ENCODE measurements at regions not wholly inside any gene's neighbourhood (a gene's known extent, or its start where the extent isn't known, plus 50 kb on each side); places are given as distances from the start of the nearest gene placed in this dataset.

GRCh38 chr7:115153176-115153575 is 231.3 kb downstream of the MDFIC start:
- Histone ChIP-seq H3K9me3 (ENCODE audit: control insufficient read depth, insufficient read depth, low read length) (no peaks in the 10 kb centered on the region), H3K4me1 (ENCODE audit: control insufficient read depth, insufficient read depth, low read length) (no peaks in the 10 kb centered on the region), H3K27me3 (ENCODE audit: control insufficient read depth, insufficient read depth, low read length) (no peaks in the 10 kb centered on the region), H3K9ac (ENCODE audit: low read depth, low read length) (no peak overlapping the region), H3K4me3 (ENCODE audit: low read depth, low read length) (no peak overlapping the region), H3K36me3 (ENCODE audit: control insufficient read depth, insufficient read depth, low read length) (no peaks in the 10 kb centered on the region)

DNA sequence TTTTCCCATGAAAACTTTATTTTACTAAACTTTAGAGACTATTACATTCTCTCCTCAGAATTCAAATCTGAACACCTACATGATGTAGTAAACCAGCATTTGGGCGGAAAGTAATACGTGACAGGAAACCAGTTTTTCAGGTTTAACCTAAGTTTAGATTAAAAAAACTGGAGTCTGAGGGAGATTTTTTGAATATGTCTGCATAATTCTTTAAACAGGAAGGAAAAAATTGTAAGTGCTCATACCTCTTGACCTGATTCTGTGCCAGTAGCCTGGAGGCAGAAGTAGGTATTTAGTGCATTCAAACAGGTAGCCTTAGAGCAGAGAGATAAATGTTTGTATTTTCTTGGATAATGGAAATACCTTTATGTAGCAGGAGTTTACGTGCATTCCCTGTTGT is 224.3 kb downstream of the MDFIC start:
- H3K4me3 ChIP-seq (ENCODE audit: low read depth, low read length), result no peak overlapping the region
- H3K27me3 ChIP-seq (ENCODE audit: control insufficient read depth, insufficient read depth, low read length), result no peaks in the 10 kb centered on the region
- H3K9me3 ChIP-seq (ENCODE audit: control insufficient read depth, insufficient read depth, low read length), result no peaks in the 10 kb centered on the region
- H3K4me1 ChIP-seq (ENCODE audit: control insufficient read depth, insufficient read depth, low read length), result no peaks in the 10 kb centered on the region
- no peak overlapping the region for H3K9ac ChIP-seq (ENCODE audit: low read depth, low read length)
- no peaks in the 10 kb centered on the region for H3K36me3 ChIP-seq (ENCODE audit: control insufficient read depth, insufficient read depth, low read length)

DNA sequence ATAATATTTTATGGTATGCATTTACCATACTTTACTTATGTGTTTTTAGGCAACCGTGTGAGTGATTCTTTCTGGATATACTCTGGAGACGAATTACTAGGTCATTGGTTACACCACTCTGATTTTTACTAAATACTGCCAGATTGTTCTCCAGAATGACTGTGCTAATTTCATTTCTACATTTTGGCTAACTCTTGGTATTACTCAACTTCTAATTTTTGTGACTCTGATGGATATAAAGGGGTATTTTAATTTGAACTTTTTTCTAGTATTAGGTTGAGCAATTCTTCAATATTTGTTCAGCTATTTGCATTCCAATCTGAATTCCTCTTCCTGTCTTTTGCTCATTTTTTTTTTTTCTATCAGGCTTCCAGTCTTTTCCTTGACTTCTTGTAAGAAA is 223.6 kb downstream of the MDFIC start:
- Histone ChIP-seq H3K9ac (ENCODE audit: low read depth, low read length) (no peak overlapping the region), H3K27me3 (ENCODE audit: control insufficient read depth, insufficient read depth, low read length) (no peaks in the 10 kb centered on the region), H3K9me3 (ENCODE audit: control insufficient read depth, insufficient read depth, low read length) (no peaks in the 10 kb centered on the region), H3K4me1 (ENCODE audit: control insufficient read depth, insufficient read depth, low read length) (no peaks in the 10 kb centered on the region), H3K36me3 (ENCODE audit: control insufficient read depth, insufficient read depth, low read length) (no peaks in the 10 kb centered on the region), H3K4me3 (ENCODE audit: low read depth, low read length) (no peak overlapping the region)

GRCh38 chr7:115137816-115138215 is 215.9 kb downstream of the MDFIC start:
- H3K27me3 ChIP-seq (ENCODE audit: control insufficient read depth, insufficient read depth, low read length), result no peaks in the 10 kb centered on the region

DNA sequence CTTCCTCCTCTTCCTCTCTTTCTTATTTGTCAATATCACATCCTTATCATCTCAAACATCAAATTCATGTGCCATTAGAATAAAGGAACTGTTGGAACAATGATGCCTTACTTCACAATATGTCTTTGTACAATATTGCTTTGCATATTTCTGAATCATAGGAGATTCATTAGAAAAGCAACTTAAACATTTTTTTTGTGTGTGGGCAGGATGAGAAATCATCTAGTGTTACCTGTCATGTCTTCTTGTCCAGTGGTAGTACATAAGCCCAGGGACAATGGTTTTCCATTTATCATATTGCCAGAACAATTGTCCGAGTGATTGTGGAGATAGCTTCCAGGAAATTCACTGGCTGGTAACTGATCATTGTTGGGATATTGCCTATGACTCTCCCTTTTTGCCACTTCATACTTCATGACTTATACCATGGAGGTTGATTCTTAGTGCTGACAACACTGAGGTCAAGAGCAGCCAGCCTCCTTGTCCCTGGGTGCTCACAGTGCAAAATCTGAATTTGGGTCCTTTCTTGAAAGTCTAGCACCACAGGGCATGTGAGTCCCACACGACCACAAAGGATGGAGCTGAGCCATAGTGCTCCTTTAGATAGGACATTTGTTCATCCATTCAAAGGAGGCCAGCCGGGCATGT is 215.0 kb downstream of the MDFIC start:
- Histone ChIP-seq H3K9ac (ENCODE audit: low read depth, low read length) (no peak overlapping the region), H3K4me1 (ENCODE audit: control insufficient read depth, insufficient read depth, low read length) (no peaks in the 10 kb centered on the region), H3K27me3 (ENCODE audit: control insufficient read depth, insufficient read depth, low read length) (no peaks in the 10 kb centered on the region), H3K4me3 (ENCODE audit: low read depth, low read length) (no peak overlapping the region), H3K36me3 (ENCODE audit: control insufficient read depth, insufficient read depth, low read length) (no peaks in the 10 kb centered on the region), H3K9me3 (ENCODE audit: control insufficient read depth, insufficient read depth, low read length) (no peaks in the 10 kb centered on the region)

More at GRCh38 chr7:115137816-115138215, 215.9 kb downstream of the MDFIC start:
- no peaks in the 10 kb centered on the region for H3K4me1 ChIP-seq (ENCODE audit: control insufficient read depth, insufficient read depth, low read length)
- H3K9ac ChIP-seq (ENCODE audit: low read depth, low read length), result no peak overlapping the region
- no peak overlapping the region for H3K4me3 ChIP-seq (ENCODE audit: low read depth, low read length)
- H3K9me3 ChIP-seq (ENCODE audit: control insufficient read depth, insufficient read depth, low read length), result no peaks in the 10 kb centered on the region
- H3K36me3 ChIP-seq (ENCODE audit: control insufficient read depth, insufficient read depth, low read length), result no peaks in the 10 kb centered on the region

DNA sequence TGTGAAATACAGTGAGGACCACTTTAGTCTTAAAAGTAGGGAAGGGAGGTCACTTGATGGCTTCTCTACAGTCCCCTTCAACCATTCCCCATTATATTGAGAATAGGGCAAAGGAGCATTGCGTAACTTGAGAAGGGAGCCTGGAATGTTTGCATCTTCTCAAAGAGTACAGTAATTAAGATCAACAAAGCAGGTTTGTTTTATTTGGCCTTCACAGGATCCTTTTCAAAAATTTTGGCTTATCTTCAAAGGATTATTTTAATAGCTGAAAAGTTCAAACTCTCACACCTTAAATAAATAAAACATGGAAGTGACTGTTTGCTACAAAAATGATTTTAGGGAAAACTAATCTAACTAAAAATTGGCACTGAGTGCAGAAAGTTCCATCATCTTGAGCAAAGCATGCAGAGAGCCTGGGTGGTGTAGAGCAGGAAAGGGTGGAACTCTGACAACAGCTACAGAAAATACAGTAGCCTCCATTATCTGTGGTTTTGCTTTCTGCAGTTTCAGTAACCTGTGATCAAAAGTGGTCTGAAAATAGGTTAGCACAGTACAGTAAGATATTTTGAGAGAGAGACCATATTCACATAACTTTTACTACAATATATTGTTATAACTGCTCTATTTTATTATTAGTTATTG is 214.0 kb downstream of the MDFIC start:
- no peak overlapping the region for H3K4me3 ChIP-seq (ENCODE audit: low read depth, low read length)
- no peaks in the 10 kb centered on the region for H3K36me3 ChIP-seq (ENCODE audit: control insufficient read depth, insufficient read depth, low read length)
- no peak overlapping the region for H3K9ac ChIP-seq (ENCODE audit: low read depth, low read length)
- H3K4me1 ChIP-seq (ENCODE audit: control insufficient read depth, insufficient read depth, low read length), result no peaks in the 10 kb centered on the region
- no peaks in the 10 kb centered on the region for H3K9me3 ChIP-seq (ENCODE audit: control insufficient read depth, insufficient read depth, low read length)
- H3K27me3 ChIP-seq (ENCODE audit: control insufficient read depth, insufficient read depth, low read length), result no peaks in the 10 kb centered on the region

DNA sequence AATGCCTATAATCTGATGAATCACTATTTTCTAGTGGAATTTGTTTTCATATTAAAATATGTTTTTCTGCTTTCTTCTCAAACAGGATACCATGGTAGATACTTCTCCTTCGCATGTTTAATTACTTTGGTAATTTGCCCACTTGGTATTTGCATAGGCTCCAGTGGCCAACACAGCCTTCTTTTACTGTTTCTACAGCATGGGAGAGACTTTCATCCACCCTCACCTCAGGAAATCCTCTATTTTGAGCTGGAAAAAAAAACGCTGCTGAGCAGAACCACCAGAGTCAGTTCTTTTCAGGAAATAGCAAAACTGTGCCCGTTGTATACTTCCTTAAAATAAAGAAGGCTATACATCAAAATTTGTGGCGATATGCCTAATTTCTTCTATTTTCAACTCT is 213.3 kb downstream of the MDFIC start:
- Histone ChIP-seq H3K27me3 (ENCODE audit: control insufficient read depth, insufficient read depth, low read length) (no peaks in the 10 kb centered on the region), H3K9ac (ENCODE audit: low read depth, low read length) (no peak overlapping the region), H3K9me3 (ENCODE audit: control insufficient read depth, insufficient read depth, low read length) (no peaks in the 10 kb centered on the region), H3K4me1 (ENCODE audit: control insufficient read depth, insufficient read depth, low read length) (no peaks in the 10 kb centered on the region), H3K4me3 (ENCODE audit: low read depth, low read length) (no peak overlapping the region), H3K36me3 (ENCODE audit: control insufficient read depth, insufficient read depth, low read length) (no peaks in the 10 kb centered on the region)

GRCh38 chr7:115133248-115133647 is 211.4 kb downstream of the MDFIC start:
- H3K36me3 ChIP-seq (ENCODE audit: control insufficient read depth, insufficient read depth, low read length), result no peaks in the 10 kb centered on the region

GRCh38 chr7:115132096-115132495 is 210.2 kb downstream of the MDFIC start:
- H3K4me1 ChIP-seq (ENCODE audit: control insufficient read depth, insufficient read depth, low read length), result no peaks in the 10 kb centered on the region
- H3K9me3 ChIP-seq (ENCODE audit: control insufficient read depth, insufficient read depth, low read length), result no peaks in the 10 kb centered on the region
- no peak overlapping the region for H3K9ac ChIP-seq (ENCODE audit: low read depth, low read length)
- no peaks in the 10 kb centered on the region for H3K36me3 ChIP-seq (ENCODE audit: control insufficient read depth, insufficient read depth, low read length)
- H3K4me3 ChIP-seq (ENCODE audit: low read depth, low read length), result no peak overlapping the region
- H3K27me3 ChIP-seq (ENCODE audit: control insufficient read depth, insufficient read depth, low read length), result no peaks in the 10 kb centered on the region

More at GRCh38 chr7:115133248-115133647, 211.4 kb downstream of the MDFIC start:
- Histone ChIP-seq H3K4me1 (ENCODE audit: control insufficient read depth, insufficient read depth, low read length) (no peaks in the 10 kb centered on the region), H3K27me3 (ENCODE audit: control insufficient read depth, insufficient read depth, low read length) (no peaks in the 10 kb centered on the region), H3K9me3 (ENCODE audit: control insufficient read depth, insufficient read depth, low read length) (no peaks in the 10 kb centered on the region), H3K4me3 (ENCODE audit: low read depth, low read length) (no peak overlapping the region), H3K9ac (ENCODE audit: low read depth, low read length) (no peak overlapping the region)

DNA sequence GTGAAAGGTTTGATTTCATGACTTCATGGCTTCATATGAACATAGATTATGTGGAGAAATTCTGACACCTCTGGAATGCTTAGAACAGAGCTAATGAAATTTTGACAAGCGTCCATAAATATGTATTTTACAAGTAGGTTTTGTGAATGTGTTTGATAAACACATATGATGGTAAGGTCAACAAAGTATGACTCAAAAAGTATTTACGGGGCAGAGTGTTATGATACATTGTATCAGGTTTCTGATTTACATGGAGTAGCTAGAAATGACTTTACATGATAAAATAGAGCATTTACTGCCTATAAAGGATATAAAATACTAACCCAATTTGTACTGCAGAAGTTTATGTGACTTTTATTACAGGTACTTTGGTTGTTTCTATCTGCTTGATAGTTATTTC is 206.3 kb downstream of the MDFIC start:
- Histone ChIP-seq H3K9me3 (ENCODE audit: control insufficient read depth, insufficient read depth, low read length) (no peaks in the 10 kb centered on the region), H3K27me3 (ENCODE audit: control insufficient read depth, insufficient read depth, low read length) (no peaks in the 10 kb centered on the region), H3K36me3 (ENCODE audit: control insufficient read depth, insufficient read depth, low read length) (no peaks in the 10 kb centered on the region), H3K9ac (ENCODE audit: low read depth, low read length) (no peak overlapping the region), H3K4me3 (ENCODE audit: low read depth, low read length) (no peak overlapping the region), H3K4me1 (ENCODE audit: control insufficient read depth, insufficient read depth, low read length) (no peaks in the 10 kb centered on the region)

DNA sequence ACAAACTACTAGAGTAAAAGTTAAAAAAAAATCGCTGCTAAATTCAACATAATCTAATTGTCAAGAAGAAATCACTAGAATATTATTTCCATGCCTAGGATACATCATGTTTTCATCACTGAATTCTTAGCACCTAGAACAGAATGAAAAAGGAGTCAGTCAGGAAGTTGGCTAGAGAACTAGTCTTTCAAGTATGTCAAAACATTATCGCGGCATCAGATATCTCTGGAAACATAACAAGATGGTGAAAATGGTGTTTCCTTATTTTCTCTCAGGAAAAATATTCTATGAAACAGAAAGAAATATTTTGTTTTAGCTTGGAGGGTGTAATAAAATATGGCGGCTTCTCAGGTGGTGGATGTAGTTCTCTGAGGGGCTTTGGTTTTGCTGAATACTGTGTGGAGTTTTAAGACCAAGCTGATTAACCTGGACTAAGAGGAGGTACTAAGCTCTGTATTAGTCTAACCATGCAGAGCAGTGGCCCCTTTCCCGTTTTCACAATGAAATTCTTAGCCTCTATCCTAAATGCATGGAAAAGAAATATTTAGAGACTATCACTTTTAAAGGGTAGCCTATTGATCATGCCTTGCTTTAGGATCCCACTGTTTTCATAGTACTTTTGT is 205.6 kb downstream of the MDFIC start:
- Histone ChIP-seq H3K36me3 (ENCODE audit: control insufficient read depth, insufficient read depth, low read length) (no peaks in the 10 kb centered on the region), H3K4me3 (ENCODE audit: low read depth, low read length) (no peak overlapping the region), H3K9ac (ENCODE audit: low read depth, low read length) (no peak overlapping the region), H3K9me3 (ENCODE audit: control insufficient read depth, insufficient read depth, low read length) (no peaks in the 10 kb centered on the region), H3K4me1 (ENCODE audit: control insufficient read depth, insufficient read depth, low read length) (no peaks in the 10 kb centered on the region), H3K27me3 (ENCODE audit: control insufficient read depth, insufficient read depth, low read length) (no peaks in the 10 kb centered on the region)

GRCh38 chr7:115125750-115126149 is 203.9 kb downstream of the MDFIC start:
- Histone ChIP-seq H3K9ac (ENCODE audit: low read depth, low read length) (no peak overlapping the region), H3K4me3 (ENCODE audit: low read depth, low read length) (no peak overlapping the region), H3K36me3 (ENCODE audit: control insufficient read depth, insufficient read depth, low read length) (no peaks in the 10 kb centered on the region), H3K9me3 (ENCODE audit: control insufficient read depth, insufficient read depth, low read length) (no peaks in the 10 kb centered on the region), H3K4me1 (ENCODE audit: control insufficient read depth, insufficient read depth, low read length) (no peaks in the 10 kb centered on the region), H3K27me3 (ENCODE audit: control insufficient read depth, insufficient read depth, low read length) (no peaks in the 10 kb centered on the region)

Data from iPS-15b (cell line).